Activated CD4-positive, alpha-beta memory T cell treated with anti-CD3 and anti-CD28 coated beads, Interleukin-2, amount 10 ng/mL, durations not matched to agents 7 days and 5 days (primary cell): ENCODE measurements at regions not wholly inside any gene's neighbourhood (a gene's known extent, or its start where the extent isn't known, plus 50 kb on each side); places are given as distances from the start of the nearest gene placed in this dataset.
"Not testable (repeated sequence)": the region's sequence is repeated elsewhere in the genome, so short reads cannot be mapped to it uniquely, and the experiment has no call there.

Experiments
- CTCF ChIA-PET: fragments of 350-600 bp; sonication (Branson Sonifier 250); formaldehyde crosslinking; loops from one replicate; lab custom pipeline; 2021; ENCODE audit warnings: antibody characterized with exemption, inconsistent platforms; lab: Charles Lee
- POLR2A ChIA-PET: fragments of 350-600 bp; sonication (Branson Sonifier 250); formaldehyde crosslinking; loops from one replicate; lab custom pipeline; 2021; ENCODE audit warnings: antibody characterized with exemption; lab: Charles Lee
- DNase-seq: peaks from one replicate; pipeline ENCODE4 v3.0.0-alpha.2; 2020
- H3K27ac Mint-ChIP-seq: one replicate; pipeline ENCODE4 v1.8.0; 2021; ENCODE audit warnings: mild to moderate bottlenecking, mixed read lengths
- H3K27me3 Mint-ChIP-seq: one replicate; pipeline ENCODE4 v1.8.0; 2021; ENCODE audit warnings: mixed read lengths
- H3K36me3 Mint-ChIP-seq: one replicate; pipeline ENCODE4 v1.8.0; 2021; ENCODE audit warnings: low read depth, mixed read lengths
- H3K4me1 Mint-ChIP-seq: one replicate; pipeline ENCODE4 v1.8.0; 2021; ENCODE audit warnings: mixed read lengths
- H3K4me3 Mint-ChIP-seq: one replicate; pipeline ENCODE4 v1.8.0; 2021; ENCODE audit warnings: mild to moderate bottlenecking, mixed read lengths
- H3K9me3 Mint-ChIP-seq: one replicate; pipeline ENCODE4 v1.8.0; 2021; ENCODE audit warnings: mixed read lengths

GRCh38 chr9:25224309-25224708, 453.9 kb downstream of the TUSC1 start:
- ChIA-PET POLR2A (no interaction called here), CTCF (no interaction called here)

DNA sequence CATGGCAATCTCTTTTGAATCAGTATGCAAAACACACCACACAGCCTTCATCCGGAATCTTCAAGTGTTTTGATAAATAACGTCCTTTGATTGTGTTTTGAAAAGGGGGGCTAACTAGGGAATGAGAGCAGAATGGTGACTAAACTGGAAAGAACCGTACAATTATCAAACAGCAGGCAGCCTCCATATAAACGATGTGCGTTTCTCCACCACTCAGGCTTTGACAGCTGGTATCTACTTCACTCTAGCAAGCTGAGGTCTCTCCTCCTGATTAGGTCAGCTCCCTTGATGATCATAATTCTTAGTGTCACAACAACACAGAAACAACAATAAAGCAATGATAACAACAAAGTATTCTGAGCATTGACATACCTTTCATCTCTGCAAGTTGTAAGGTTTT, 465.9 kb downstream of the TUSC1 start:
- H3K36me3 Mint-ChIP-seq, result no peaks in the 10 kb centered on the region
- H3K9me3 Mint-ChIP-seq, result peaks cover 13% of the 10 kb centered on the region
- H3K27me3 Mint-ChIP-seq, result no peaks in the 10 kb centered on the region
- ChIA-PET POLR2A (no interaction called here), CTCF (no interaction called here)
- H3K27ac Mint-ChIP-seq, result no peak overlapping the region
- no peak for DNase-seq
- no peak overlapping the region for H3K4me3 Mint-ChIP-seq
- no peaks in the 10 kb centered on the region for H3K4me1 Mint-ChIP-seq

More at GRCh38 chr9:25224309-25224708, 453.9 kb downstream of the TUSC1 start:
- Mint-ChIP-seq H3K36me3 (no peaks in the 10 kb centered on the region), H3K9me3 (peaks cover 21% of the 10 kb centered on the region), H3K4me3 (no peak overlapping the region), H3K4me1 (no peaks in the 10 kb centered on the region), H3K27ac (no peak overlapping the region), H3K27me3 (no peaks in the 10 kb centered on the region)
- DNase-seq, result no peak

GRCh38 chr9:25207402-25208195, 470.6 kb downstream of the TUSC1 start:
- Mint-ChIP-seq H3K27ac (no peak overlapping the region), H3K4me1 (no peaks in the 10 kb centered on the region), H3K9me3 (peaks cover 19% of the 10 kb centered on the region), H3K36me3 (no peaks in the 10 kb centered on the region), H3K4me3 (no peak overlapping the region), H3K27me3 (no peaks in the 10 kb centered on the region)
- POLR2A ChIA-PET, result no interaction called here
- CTCF ChIA-PET, result no interaction called here
- DNase-seq, result no peak

DNA sequence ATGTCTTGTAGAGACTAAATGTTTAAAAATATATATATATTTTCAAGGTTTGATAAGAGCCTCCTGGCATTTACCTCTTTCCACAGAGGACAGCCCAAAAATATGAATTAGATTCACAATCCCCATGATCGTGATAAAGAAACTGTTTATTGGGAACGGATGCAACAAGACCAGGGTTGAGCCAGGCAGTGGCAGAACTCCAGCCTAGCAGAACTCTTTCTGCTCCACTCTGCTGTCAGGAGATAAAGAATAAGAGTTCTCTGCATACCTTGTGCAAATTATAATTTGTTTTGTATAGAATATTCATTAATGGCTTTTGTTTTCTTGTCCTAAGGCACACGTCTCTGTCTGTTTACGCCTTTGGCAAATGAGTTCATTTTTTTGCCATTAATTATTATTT, 472.2 kb downstream of the TUSC1 start:
- POLR2A ChIA-PET, result no interaction called here
- CTCF ChIA-PET, result no interaction called here
- Mint-ChIP-seq H3K9me3 (peaks cover 18% of the 10 kb centered on the region), H3K27ac (no peak overlapping the region), H3K27me3 (no peaks in the 10 kb centered on the region), H3K4me1 (no peaks in the 10 kb centered on the region), H3K36me3 (no peaks in the 10 kb centered on the region), H3K4me3 (no peak overlapping the region)
- DNase-seq, result no peak

GRCh38 chr9:25205285-25205684, 473.0 kb downstream of the TUSC1 start:
- H3K4me3 Mint-ChIP-seq, result no peak overlapping the region
- DNase-seq, result no peak
- no peak overlapping the region for H3K27ac Mint-ChIP-seq
- ChIA-PET CTCF (no interaction called here), POLR2A (no interaction called here)
- no peaks in the 10 kb centered on the region for H3K36me3 Mint-ChIP-seq
- peaks cover 15% of the 10 kb centered on the region for H3K9me3 Mint-ChIP-seq
- H3K27me3 Mint-ChIP-seq, result no peaks in the 10 kb centered on the region
- no peaks in the 10 kb centered on the region for H3K4me1 Mint-ChIP-seq

- Mint-ChIP-seq H3K9me3 (peaks cover 25% of the 10 kb centered on the region), H3K27ac (no peak overlapping the region), H3K4me1 (no peaks in the 10 kb centered on the region), H3K4me3 (no peak overlapping the region), H3K36me3 (no peaks in the 10 kb centered on the region), H3K27me3 (no peaks in the 10 kb centered on the region)
- ChIA-PET CTCF (no interaction called here), POLR2A (no interaction called here)
- DNase-seq, result no peak
Measured at GRCh38 chr9:25177858-25178257, 500.4 kb downstream of the TUSC1 start.

- no peaks in the 10 kb centered on the region for H3K36me3 Mint-ChIP-seq
- H3K27ac Mint-ChIP-seq, result no peak overlapping the region
- peaks cover 11% of the 10 kb centered on the region for H3K9me3 Mint-ChIP-seq
- H3K4me1 Mint-ChIP-seq, result no peaks in the 10 kb centered on the region
- ChIA-PET CTCF (no interaction called here), POLR2A (no interaction called here)
- H3K4me3 Mint-ChIP-seq, result no peak overlapping the region
- DNase-seq, result no peak
- no peaks in the 10 kb centered on the region for H3K27me3 Mint-ChIP-seq
Measured at GRCh38 chr9:25129537-25129936, 548.7 kb downstream of the TUSC1 start.

GRCh38 chr9:25121811-25122210, 556.4 kb downstream of the TUSC1 start:
- no peaks in the 10 kb centered on the region for H3K27me3 Mint-ChIP-seq
- H3K36me3 Mint-ChIP-seq, result no peaks in the 10 kb centered on the region
- ChIA-PET POLR2A (no interaction called here), CTCF (no interaction called here)
- no peak for DNase-seq
- H3K9me3 Mint-ChIP-seq, result peaks cover 11% of the 10 kb centered on the region
- H3K4me1 Mint-ChIP-seq, result no peaks in the 10 kb centered on the region
- H3K4me3 Mint-ChIP-seq, result no peak overlapping the region
- H3K27ac Mint-ChIP-seq, result no peak overlapping the region

- DNase-seq, result no peak
- no peaks in the 10 kb centered on the region for H3K4me1 Mint-ChIP-seq
- ChIA-PET CTCF (no interaction called here), POLR2A (no interaction called here)
- H3K36me3 Mint-ChIP-seq, result no peaks in the 10 kb centered on the region
- H3K4me3 Mint-ChIP-seq, result no peak overlapping the region
- no peak overlapping the region for H3K27ac Mint-ChIP-seq
- H3K9me3 Mint-ChIP-seq, result peaks cover 12% of the 10 kb centered on the region
- H3K27me3 Mint-ChIP-seq, result no peaks in the 10 kb centered on the region
Measured at GRCh38 chr9:25119041-25119440, 559.2 kb downstream of the TUSC1 start.

DNA sequence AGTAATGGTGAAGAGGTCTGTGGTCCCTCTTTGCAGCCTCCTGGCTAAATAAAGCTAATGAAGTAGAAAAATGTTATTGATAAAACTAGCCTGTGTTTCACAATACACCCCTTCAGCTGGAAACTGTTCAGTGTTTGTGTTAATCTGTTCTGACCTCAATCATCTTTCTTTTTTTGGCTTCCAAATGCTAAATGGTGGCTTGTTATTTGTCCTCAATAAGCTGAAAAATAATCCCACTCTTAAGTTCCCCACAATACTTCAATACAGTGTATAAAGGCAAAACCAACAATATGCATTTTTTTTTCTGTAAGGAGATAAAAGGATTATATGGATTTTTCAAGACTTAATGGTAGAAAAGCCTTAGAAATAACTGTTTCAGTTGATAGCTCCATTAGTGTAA, 560.5 kb downstream of the TUSC1 start:
- Mint-ChIP-seq H3K4me1 (no peaks in the 10 kb centered on the region), H3K9me3 (peaks cover 9% of the 10 kb centered on the region), H3K27ac (no peak overlapping the region), H3K36me3 (no peaks in the 10 kb centered on the region), H3K27me3 (no peaks in the 10 kb centered on the region), H3K4me3 (no peak overlapping the region)
- ChIA-PET POLR2A (no interaction called here), CTCF (no interaction called here)
- DNase-seq, result no peak

GRCh38 chr9:25102204-25102603, 556.5 kb upstream of the IZUMO3 start:
- H3K36me3 Mint-ChIP-seq, H3K4me3 Mint-ChIP-seq, H3K4me1 Mint-ChIP-seq, POLR2A ChIA-PET, H3K27ac Mint-ChIP-seq, H3K27me3 Mint-ChIP-seq, DNase-seq, CTCF ChIA-PET: not testable (repeated sequence)
- peaks cover 16% of the 10 kb centered on the region for H3K9me3 Mint-ChIP-seq

- no peak overlapping the region for H3K4me3 Mint-ChIP-seq
- peaks cover 7% of the 10 kb centered on the region for H3K9me3 Mint-ChIP-seq
- no peak for DNase-seq
- ChIA-PET CTCF (no interaction called here), POLR2A (no interaction called here)
- H3K36me3 Mint-ChIP-seq, result no peaks in the 10 kb centered on the region
- H3K27ac Mint-ChIP-seq, result no peak overlapping the region
- no peaks in the 10 kb centered on the region for H3K4me1 Mint-ChIP-seq
- no peaks in the 10 kb centered on the region for H3K27me3 Mint-ChIP-seq
Measured at GRCh38 chr9:25094518-25094917, 548.8 kb upstream of the IZUMO3 start.

GRCh38 chr9:25078202-25078601, 532.5 kb upstream of the IZUMO3 start:
- H3K4me1 Mint-ChIP-seq, result no peaks in the 10 kb centered on the region

DNA sequence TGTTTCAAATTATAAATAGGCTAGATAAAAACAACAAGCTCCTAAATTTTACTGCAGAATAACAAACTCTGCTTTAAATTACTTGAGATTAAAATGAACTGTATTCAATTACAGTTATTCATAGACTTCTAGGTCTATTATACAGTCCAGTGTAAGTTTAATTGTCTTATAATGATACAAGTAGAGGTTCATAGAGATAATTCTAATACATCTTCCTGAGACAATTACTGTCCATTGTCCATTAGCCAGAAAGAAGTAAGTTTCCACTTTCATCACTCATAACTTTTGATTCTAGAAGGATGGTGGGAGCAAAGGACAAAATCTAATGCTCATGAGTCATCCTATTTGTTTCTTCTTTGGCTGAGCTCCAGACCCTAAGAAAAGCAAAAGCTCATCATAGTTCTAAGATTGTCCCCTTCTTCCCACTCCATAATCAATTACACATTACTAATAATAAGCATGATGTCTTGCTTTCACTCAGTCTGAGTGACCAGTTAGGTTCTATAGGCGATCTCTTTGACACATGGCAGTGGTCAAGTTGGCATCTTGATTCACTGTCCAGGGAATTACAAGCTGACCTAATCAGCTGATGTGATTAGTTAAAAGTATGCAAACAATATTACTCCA, 502.5 kb upstream of the IZUMO3 start:
- Mint-ChIP-seq H3K27ac (no peak overlapping the region), H3K9me3 (peaks cover 7% of the 10 kb centered on the region), H3K4me3 (no peak overlapping the region), H3K27me3 (no peaks in the 10 kb centered on the region), H3K4me1 (no peaks in the 10 kb centered on the region), H3K36me3 (no peaks in the 10 kb centered on the region)
- DNase-seq, result no peak
- ChIA-PET CTCF (no interaction called here), POLR2A (no interaction called here)

More at GRCh38 chr9:25078202-25078601, 532.5 kb upstream of the IZUMO3 start:
- DNase-seq, result no peak
- H3K27ac Mint-ChIP-seq, result no peak overlapping the region
- no peaks in the 10 kb centered on the region for H3K36me3 Mint-ChIP-seq
- peaks cover 14% of the 10 kb centered on the region for H3K9me3 Mint-ChIP-seq
- no peaks in the 10 kb centered on the region for H3K27me3 Mint-ChIP-seq
- H3K4me3 Mint-ChIP-seq, result no peak overlapping the region
- POLR2A ChIA-PET, result no interaction called here
- CTCF ChIA-PET, result no interaction called here
